Muscle layer of colon (tissue), 2 donors: ENCODE measurements at regions not wholly inside any gene's neighbourhood (a gene's known extent, or its start where the extent isn't known, plus 50 kb on each side); places are given as distances from the start of the nearest gene placed in this dataset.

ENCODE experiments used
- H3K27ac ChIP-seq: one replicate; pipeline ENCODE4 v1.7.0; 2013; ENCODE audit warnings: low read depth, mild to moderate bottlenecking, low read length, moderate library complexity
- H3K27me3 ChIP-seq, 2 donors: one replicate each; pipeline ENCODE4 v1.7.0; 2013; ENCODE audit warnings: low read length in 2 of 2, mild to moderate bottlenecking in 2 of 2; ENCODE audit not compliant: insufficient read depth in 2 of 2, control insufficient read depth in 1 of 2
- H3K36me3 ChIP-seq: one replicate; pipeline ENCODE4 v1.7.0; 2013; ENCODE audit warnings: mild to moderate bottlenecking, low read length; ENCODE audit not compliant: insufficient read depth
- H3K4me1 ChIP-seq: one replicate; pipeline ENCODE4 v1.7.0; 2013; ENCODE audit warnings: mild to moderate bottlenecking, low read length; ENCODE audit not compliant: insufficient read depth
- H3K4me3 ChIP-seq, 2 donors: one replicate each; pipeline ENCODE4 v1.7.0; 2013; ENCODE audit warnings: low read length in 2 of 2, low read depth in 1 of 2, mild to moderate bottlenecking in 1 of 2, moderate library complexity in 1 of 2
- H3K9ac ChIP-seq: one replicate; pipeline ENCODE4 v1.7.0; 2013; ENCODE audit warnings: low read length
- H3K9me3 ChIP-seq: one replicate; pipeline ENCODE4 v1.7.0; 2013; ENCODE audit warnings: mild to moderate bottlenecking, low read length
- donor health status: abdominal sarcoma.
- donor health status: Adenocarcinoma of cecum.

DNA sequence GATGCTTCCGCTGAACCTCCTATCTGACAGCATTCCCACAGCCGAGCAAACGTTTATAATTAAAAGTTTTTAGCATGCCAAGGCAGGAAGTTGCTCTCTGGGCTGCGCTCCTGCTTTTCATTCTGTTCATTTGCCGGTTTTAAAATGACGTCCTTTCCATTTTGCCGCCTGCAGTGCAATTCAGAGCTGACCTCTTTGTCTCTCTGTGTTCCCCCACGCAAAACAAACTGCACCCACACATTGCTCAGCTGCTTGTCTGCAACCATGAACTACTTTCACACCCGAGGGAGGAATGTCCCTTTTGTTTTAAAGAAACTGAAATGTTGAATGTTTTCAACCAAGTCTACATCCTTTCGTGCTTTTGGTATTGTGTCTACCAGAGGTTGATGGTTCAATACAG is 416.5 kb downstream of the EFNB2 start:
- H3K27me3 ChIP-seq = no peaks in the 10 kb centered on the region
- H3K4me3 ChIP-seq = no peak overlapping the region

DNA sequence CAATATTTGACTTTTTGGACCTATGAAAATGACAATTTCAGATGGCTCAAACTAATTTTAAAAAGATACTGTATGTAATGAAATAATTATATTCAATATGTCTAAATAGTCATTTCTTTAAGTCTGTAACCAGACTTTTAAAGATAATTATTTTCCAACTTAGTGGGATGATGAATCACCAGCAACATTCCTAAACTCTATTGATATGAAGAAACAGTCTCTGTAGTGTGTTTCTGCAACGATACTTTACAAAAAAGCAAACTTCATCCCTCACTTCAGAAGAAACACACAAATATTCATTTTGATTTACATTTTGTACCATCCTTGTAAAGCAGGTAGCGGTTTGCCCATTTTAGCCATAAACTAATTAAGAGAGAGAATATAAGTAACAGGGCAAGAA is 417.4 kb downstream of the EFNB2 start:
- Histone ChIP-seq H3K27me3 (no peaks in the 10 kb centered on the region), H3K4me3 (no peak overlapping the region), H3K9me3 (no peaks in the 10 kb centered on the region), H3K36me3 (no peaks in the 10 kb centered on the region), H3K9ac (no peak overlapping the region), H3K4me1 (no peaks in the 10 kb centered on the region), H3K27ac (no peak overlapping the region)

More for the DNA sequence above, 416.5 kb downstream of the EFNB2 start:
- no peaks in the 10 kb centered on the region for H3K9me3 ChIP-seq
- no peaks in the 10 kb centered on the region for H3K4me1 ChIP-seq
- no peak overlapping the region for H3K9ac ChIP-seq
- H3K27ac ChIP-seq = no peak overlapping the region
- H3K36me3 ChIP-seq = no peaks in the 10 kb centered on the region

DNA sequence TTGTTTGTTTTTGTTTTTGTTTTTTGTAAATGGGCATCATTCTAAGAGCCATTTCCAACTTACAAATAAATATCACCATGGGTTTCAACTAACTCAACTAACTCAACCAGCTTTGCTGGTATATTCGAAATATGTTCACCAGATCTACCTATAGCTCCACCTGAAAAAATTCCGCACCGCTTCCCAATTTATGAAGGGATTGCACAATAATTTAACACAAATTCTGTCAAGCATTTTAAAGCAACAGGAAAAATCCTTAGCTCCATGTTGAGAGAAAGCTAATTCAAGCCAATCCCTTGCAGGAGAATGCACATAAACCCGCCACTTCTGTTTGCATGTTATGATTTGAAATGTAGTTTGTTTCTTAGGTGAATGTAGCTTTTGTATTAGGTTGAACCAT is 417.8 kb downstream of the EFNB2 start:
- Histone ChIP-seq H3K4me3 (no peak overlapping the region), H3K4me1 (no peaks in the 10 kb centered on the region), H3K9ac (no peak overlapping the region), H3K27me3 (no peaks in the 10 kb centered on the region), H3K9me3 (no peaks in the 10 kb centered on the region), H3K27ac (no peak overlapping the region), H3K36me3 (no peaks in the 10 kb centered on the region)

DNA sequence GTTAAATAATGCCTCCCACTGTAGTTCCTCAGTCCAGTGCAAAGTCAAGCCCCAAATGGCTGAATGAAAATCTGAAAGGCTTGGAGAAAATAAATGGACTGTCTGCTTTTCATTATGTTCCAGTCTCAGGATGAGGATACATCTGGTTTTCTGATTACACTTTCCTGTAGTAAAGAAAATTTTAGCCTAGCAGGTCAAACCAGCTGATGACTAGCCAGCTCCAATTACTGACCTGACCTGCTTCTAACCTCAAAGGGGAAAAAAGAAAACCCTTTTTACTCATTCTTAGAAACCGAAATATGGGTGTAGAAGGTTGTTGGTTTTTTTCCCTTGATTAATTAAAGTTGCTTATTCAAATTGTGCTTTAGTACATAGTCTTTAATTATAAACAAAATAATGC is 418.4 kb downstream of the EFNB2 start:
- Histone ChIP-seq H3K4me1 (no peaks in the 10 kb centered on the region), H3K4me3 (no peak overlapping the region), H3K9me3 (no peaks in the 10 kb centered on the region), H3K27me3 (no peaks in the 10 kb centered on the region), H3K9ac (no peak overlapping the region), H3K27ac (no peak overlapping the region), H3K36me3 (no peaks in the 10 kb centered on the region)

DNA sequence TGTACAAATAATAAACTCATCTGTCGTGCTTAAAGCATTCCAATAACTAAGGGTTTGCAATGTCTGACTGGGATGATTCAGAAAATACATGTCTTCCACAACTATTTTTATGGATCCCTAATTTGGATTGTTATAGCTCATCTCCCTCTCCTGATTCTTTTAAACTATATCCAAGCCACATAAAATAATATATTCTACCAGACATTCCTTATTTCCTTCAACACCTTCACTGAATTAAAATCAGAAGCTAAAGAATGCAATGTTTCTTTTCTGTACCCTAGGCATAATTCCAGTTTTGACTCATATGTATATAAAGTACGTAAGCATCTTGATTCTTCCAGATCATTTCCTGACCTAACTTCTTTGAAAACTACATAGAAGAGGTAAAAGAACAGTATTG is 420.4 kb downstream of the EFNB2 start:
- no peak overlapping the region for H3K9ac ChIP-seq
- no peak overlapping the region for H3K27ac ChIP-seq
- H3K27me3 ChIP-seq = no peaks in the 10 kb centered on the region
- no peaks in the 10 kb centered on the region for H3K36me3 ChIP-seq
- H3K4me3 ChIP-seq = no peak overlapping the region
- H3K4me1 ChIP-seq = no peaks in the 10 kb centered on the region
- no peaks in the 10 kb centered on the region for H3K9me3 ChIP-seq

DNA sequence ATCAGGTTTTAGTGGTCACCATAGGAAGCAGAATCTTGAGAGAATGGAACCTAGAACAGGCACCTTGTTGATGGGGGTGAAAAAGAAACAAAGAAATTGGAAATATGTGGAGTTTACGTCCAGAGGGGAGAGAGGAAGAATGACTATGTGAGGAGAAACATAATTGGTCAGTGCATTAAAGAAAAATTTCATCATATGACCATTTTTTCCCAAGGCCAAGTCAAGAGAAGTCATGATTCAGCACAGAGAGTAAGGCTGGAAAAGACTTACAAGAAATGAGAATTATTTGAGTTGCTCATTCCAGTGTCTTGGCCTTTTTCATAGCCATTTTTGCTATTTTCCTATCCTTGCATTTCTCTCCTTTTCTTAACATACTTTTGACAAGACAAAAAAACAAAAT is 421.7 kb downstream of the EFNB2 start:
- Histone ChIP-seq H3K9me3 (no peaks in the 10 kb centered on the region), H3K4me3 (no peak overlapping the region), H3K27me3 (no peaks in the 10 kb centered on the region), H3K4me1 (no peaks in the 10 kb centered on the region), H3K36me3 (no peaks in the 10 kb centered on the region), H3K9ac (no peak overlapping the region), H3K27ac (no peak overlapping the region)

DNA sequence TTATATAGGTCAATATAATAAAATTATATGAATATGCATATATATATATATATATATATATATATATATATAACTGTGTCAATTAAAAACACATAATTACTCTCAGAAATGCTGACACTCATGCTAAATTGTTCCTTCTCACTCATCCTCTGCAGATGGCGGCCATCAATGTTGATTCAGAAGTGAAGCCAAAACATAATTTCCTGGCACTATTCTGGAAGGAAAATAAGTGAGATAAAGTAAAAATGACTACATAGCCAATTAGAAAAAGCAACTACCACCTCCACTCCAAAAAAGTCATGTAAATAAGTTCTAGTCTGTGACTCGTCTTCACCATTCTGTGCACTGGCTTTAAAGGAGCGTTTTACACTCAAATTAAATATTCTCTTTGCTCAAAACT is 423.3 kb downstream of the EFNB2 start:
- no peak overlapping the region for H3K4me3 ChIP-seq
- no peaks in the 10 kb centered on the region for H3K4me1 ChIP-seq
- no peak overlapping the region for H3K27ac ChIP-seq
- H3K36me3 ChIP-seq = no peaks in the 10 kb centered on the region
- H3K9ac ChIP-seq = no peak overlapping the region
- H3K27me3 ChIP-seq = no peaks in the 10 kb centered on the region
- H3K9me3 ChIP-seq = no peaks in the 10 kb centered on the region

DNA sequence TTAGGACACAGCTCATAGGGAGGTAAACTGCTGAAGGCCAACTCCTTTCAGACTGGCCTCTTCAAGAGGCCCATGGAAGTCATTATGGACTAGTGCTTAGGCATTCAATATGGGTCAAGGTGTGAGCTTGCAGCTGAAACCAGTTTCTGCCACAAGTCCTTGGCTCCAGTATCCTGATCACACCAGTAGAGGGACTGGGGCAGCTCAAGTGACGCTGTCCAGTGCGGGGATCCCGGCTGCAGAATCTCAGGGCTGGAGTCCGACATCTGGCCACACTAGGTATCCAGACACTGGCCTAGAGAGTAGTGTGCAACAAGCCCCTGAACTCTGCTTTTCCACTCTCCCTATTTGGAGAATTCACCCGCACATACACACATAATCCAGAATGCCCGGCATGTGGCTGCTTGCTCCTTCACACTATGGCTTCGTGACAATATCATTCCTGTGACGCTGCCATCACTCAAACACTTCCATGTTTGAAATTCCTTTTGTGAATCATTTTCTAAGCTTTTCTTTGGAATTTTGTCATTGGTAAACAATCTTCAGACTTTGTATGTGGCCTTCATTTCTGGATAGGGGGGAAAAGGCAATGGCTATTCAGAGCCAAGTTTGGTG is 425.1 kb downstream of the EFNB2 start:
- H3K27ac ChIP-seq = no peak overlapping the region
- no peaks in the 10 kb centered on the region for H3K36me3 ChIP-seq
- no peaks in the 10 kb centered on the region for H3K27me3 ChIP-seq
- H3K4me3 ChIP-seq = no peak overlapping the region
- H3K9me3 ChIP-seq = no peaks in the 10 kb centered on the region
- H3K9ac ChIP-seq = no peak overlapping the region
- no peaks in the 10 kb centered on the region for H3K4me1 ChIP-seq

DNA sequence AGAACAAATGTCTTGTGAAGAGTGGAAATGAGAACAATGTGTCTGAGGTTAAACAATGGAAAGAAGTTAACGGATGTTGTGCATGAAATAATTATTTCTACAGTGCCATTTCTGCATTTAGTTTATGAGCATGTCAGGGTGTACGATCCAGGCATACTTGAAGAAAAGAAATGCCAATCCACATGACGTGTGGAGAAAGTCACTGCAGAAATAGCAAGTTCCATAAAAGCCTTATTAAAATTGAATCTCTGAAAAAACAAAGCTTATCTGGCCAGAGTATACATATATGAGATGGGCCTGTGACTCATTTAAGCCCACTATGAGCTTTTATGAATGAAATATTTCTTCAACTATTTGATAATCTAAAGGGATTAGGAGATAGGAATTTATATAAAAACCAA is 426.1 kb downstream of the EFNB2 start:
- Histone ChIP-seq H3K36me3 (no peaks in the 10 kb centered on the region), H3K4me1 (no peaks in the 10 kb centered on the region), H3K27ac (no peak overlapping the region), H3K9ac (no peak overlapping the region), H3K27me3 (no peaks in the 10 kb centered on the region), H3K9me3 (no peaks in the 10 kb centered on the region), H3K4me3 (no peak overlapping the region)

DNA sequence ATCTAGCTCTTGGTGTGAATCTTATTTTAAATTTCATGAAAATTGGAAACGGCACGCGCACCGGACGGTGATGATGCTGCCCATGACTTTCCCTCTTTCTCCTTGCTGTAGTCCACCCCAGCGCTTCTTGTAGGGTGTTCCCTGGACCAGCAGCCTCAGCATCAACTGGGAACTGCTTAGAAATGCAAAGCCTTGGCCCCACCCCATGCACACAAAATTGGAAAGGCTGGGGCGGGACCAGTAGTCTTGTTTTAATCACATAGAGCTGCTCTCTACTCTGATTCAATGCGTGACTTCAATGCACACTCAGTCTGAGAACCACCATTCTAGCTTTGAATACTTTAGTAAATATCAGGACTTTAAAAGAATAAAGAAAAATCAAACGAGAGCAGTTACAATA is 427.1 kb downstream of the EFNB2 start:
- Histone ChIP-seq H3K4me3 (no peak overlapping the region), H3K36me3 (no peaks in the 10 kb centered on the region), H3K9me3 (no peaks in the 10 kb centered on the region), H3K9ac (no peak overlapping the region), H3K27me3 (no peaks in the 10 kb centered on the region), H3K27ac (no peak overlapping the region), H3K4me1 (no peaks in the 10 kb centered on the region)

DNA sequence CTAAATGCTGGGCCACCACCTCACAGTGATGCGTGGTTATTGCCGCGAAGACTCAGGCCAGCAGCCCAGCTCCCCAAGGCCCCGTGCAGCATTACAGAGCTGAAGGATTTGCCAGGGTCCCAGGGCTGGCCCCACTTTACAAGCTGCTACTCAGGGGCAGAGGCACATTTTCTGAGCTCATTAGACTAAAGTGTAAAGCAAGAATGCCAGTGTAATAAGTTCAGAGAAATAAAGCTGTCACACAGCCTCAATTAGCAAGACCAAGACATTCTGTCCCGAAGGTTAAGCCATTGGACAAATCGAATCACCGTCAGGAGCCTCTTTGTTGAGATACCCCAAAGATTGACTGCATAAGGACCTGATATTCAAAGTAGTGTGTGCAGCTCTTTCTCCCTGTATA is 428.4 kb downstream of the EFNB2 start:
- Histone ChIP-seq H3K27me3 (no peaks in the 10 kb centered on the region), H3K36me3 (no peaks in the 10 kb centered on the region), H3K4me1 (no peaks in the 10 kb centered on the region), H3K9ac (no peak overlapping the region), H3K4me3 (no peak overlapping the region), H3K27ac (no peak overlapping the region), H3K9me3 (no peaks in the 10 kb centered on the region)

DNA sequence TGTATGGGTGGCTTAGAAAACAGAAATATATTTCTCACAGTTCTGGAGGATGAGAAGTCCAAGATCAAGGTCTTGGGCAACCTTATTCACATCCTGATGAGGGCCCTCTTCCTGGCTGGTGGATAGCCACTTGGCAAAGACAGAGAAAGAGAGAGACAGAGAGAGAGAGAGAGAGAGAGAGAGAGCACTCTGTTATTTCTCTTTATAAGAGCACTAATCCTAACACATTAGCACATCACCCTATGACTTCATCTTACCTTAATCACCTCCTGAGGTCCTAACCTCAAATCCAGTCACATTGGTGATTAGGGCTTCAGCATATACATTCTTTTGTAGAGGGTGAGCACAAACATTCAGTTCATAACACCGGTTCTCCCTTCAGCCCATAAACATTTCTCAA is 430.3 kb downstream of the EFNB2 start:
- Histone ChIP-seq H3K4me3 (no peak overlapping the region), H3K36me3 (no peaks in the 10 kb centered on the region), H3K9me3 (no peaks in the 10 kb centered on the region), H3K27ac (no peak overlapping the region), H3K27me3 (no peaks in the 10 kb centered on the region), H3K4me1 (no peaks in the 10 kb centered on the region), H3K9ac (no peak overlapping the region)
